H9 (cell line): ENCODE measurements at regions not wholly inside any gene's neighbourhood (a gene's known extent, or its start where the extent isn't known, plus 50 kb on each side); places are given as distances from the start of the nearest gene placed in this dataset.

ENCODE experiments used
- DNase-seq: peaks from one replicate; pipeline ENCODE4 v3.0.0-alpha.2; 2017
- H2AFZ ChIP-seq: one replicate; pipeline ENCODE4 v1.6.1; 2013; ENCODE audit warnings: mild to moderate bottlenecking, low read length, control low read depth, moderate library complexity
- H2AK5ac ChIP-seq: 2 replicates; pipeline ENCODE4 v1.6.1; 2013; ENCODE audit warnings: low read length, control low read depth, mixed read lengths; ENCODE audit not compliant: insufficient read length
- H2BK120ac ChIP-seq: one replicate; pipeline ENCODE4 v1.6.1; 2013; ENCODE audit warnings: low read depth, mild to moderate bottlenecking, low read length, control low read depth, inconsistent platforms; ENCODE audit not compliant: poor library complexity, severe bottlenecking
- H2BK12ac ChIP-seq: 2 replicates; pipeline ENCODE4 v1.6.1; 2013; ENCODE audit warnings: low read length, control low read depth, mixed read lengths, low read depth; ENCODE audit not compliant: insufficient read length
- H2BK15ac ChIP-seq: 2 replicates; pipeline ENCODE4 v1.6.1; 2013; ENCODE audit warnings: low read depth, low read length, control low read depth
- H2BK20ac ChIP-seq: one replicate; pipeline ENCODE4 v1.6.1; 2013; ENCODE audit warnings: low read depth, mild to moderate bottlenecking, low read length, control low read depth, inconsistent platforms; ENCODE audit not compliant: poor library complexity, severe bottlenecking
- H2BK5ac ChIP-seq: 2 replicates; pipeline ENCODE4 v1.6.1; 2013; ENCODE audit warnings: low read length, control low read depth, mixed read lengths; ENCODE audit not compliant: insufficient read length
- H3K14ac ChIP-seq: 2 replicates; pipeline ENCODE4 v1.6.1; 2013; ENCODE audit warnings: low read length, control low read depth; ENCODE audit not compliant: insufficient read depth
- H3K18ac ChIP-seq: 2 replicates; pipeline ENCODE4 v1.6.1; 2013; ENCODE audit warnings: low read depth, mild to moderate bottlenecking, mixed read lengths, low read length, control low read depth; ENCODE audit not compliant: insufficient read length
- H3K23ac ChIP-seq: 2 replicates; pipeline ENCODE4 v1.6.1; 2013; ENCODE audit warnings: low read length, control low read depth, mixed read lengths, low read depth; ENCODE audit not compliant: insufficient read length
- H3K23me2 ChIP-seq: 2 replicates; pipeline ENCODE4 v1.6.1; 2013; ENCODE audit warnings: low read depth, mild to moderate bottlenecking, mixed read lengths, low read length, control low read depth; ENCODE audit not compliant: insufficient read length, poor library complexity, severe bottlenecking
- H3K27ac ChIP-seq: 2 replicates; pipeline ENCODE4 v1.5.1; 2013; ENCODE audit warnings: low read length, control low read depth, mixed read lengths, low read depth; ENCODE audit not compliant: insufficient read length
- H3K27me3 ChIP-seq: 2 replicates; pipeline ENCODE4 v1.6.1; 2013; ENCODE audit warnings: low read length, control low read depth, inconsistent platforms; ENCODE audit not compliant: insufficient read depth
- H3K4ac ChIP-seq: 2 replicates; pipeline ENCODE4 v1.6.1; 2013; ENCODE audit warnings: low read depth, mild to moderate bottlenecking, control low read depth, inconsistent platforms, low read length, moderate library complexity
- H3K4me1 ChIP-seq: 2 replicates; pipeline ENCODE4 v1.6.1; 2013; ENCODE audit warnings: low read length, control low read depth, inconsistent platforms; ENCODE audit not compliant: insufficient read depth
- H3K4me2 ChIP-seq: 2 replicates; pipeline ENCODE4 v1.6.1; 2013; ENCODE audit warnings: low read length, control low read depth, mixed read lengths; ENCODE audit not compliant: insufficient read length, insufficient read depth
- H3K56ac ChIP-seq: 2 replicates; pipeline ENCODE4 v1.6.1; 2013; ENCODE audit warnings: low read depth, mild to moderate bottlenecking, mixed read lengths, low read length, control low read depth; ENCODE audit not compliant: insufficient read length
- H3K79me1 ChIP-seq: 2 replicates; pipeline ENCODE4 v1.6.1; 2013; ENCODE audit warnings: low read depth, mild to moderate bottlenecking, moderate library complexity, low read length, control low read depth, inconsistent platforms; ENCODE audit not compliant: insufficient read depth, poor library complexity, severe bottlenecking
- H3K79me2 ChIP-seq: 2 replicates; pipeline ENCODE4 v1.6.1; 2013; ENCODE audit warnings: low read length, control low read depth, inconsistent platforms; ENCODE audit not compliant: insufficient read depth
- H3K9ac ChIP-seq: 2 replicates; pipeline ENCODE4 v1.6.1; 2013; ENCODE audit warnings: low read length, control low read depth, mixed read lengths; ENCODE audit not compliant: insufficient read length; ENCODE audit errors: extremely low read depth
- H3K9me3 ChIP-seq: one replicate; pipeline ENCODE4 v1.6.1; 2013; ENCODE audit warnings: low read depth, low read length, inconsistent platforms; ENCODE audit not compliant: control insufficient read depth
- H3T11ph ChIP-seq: one replicate; pipeline ENCODE4 v1.6.1; 2013; ENCODE audit warnings: mild to moderate bottlenecking, low read length, control low read depth, inconsistent platforms
- H4K20me1 ChIP-seq: one replicate; pipeline ENCODE4 v1.6.1; 2013; ENCODE audit not compliant: control insufficient read depth, insufficient read length, insufficient read depth
- H4K5ac ChIP-seq: 2 replicates; pipeline ENCODE4 v1.6.1; 2013; ENCODE audit warnings: low read depth, mild to moderate bottlenecking, mixed read lengths, low read length, control low read depth; ENCODE audit not compliant: insufficient read length
- H4K8ac ChIP-seq: replicated peaks from 2 replicates; pipeline ENCODE4 v1.6.1; 2013; ENCODE audit warnings: low read length, control low read depth, mixed read lengths, low read depth; ENCODE audit not compliant: insufficient read length
- H4K91ac ChIP-seq: 2 replicates; pipeline ENCODE4 v1.6.1; 2013; ENCODE audit warnings: low read depth, mild to moderate bottlenecking, moderate library complexity, mixed read lengths, low read length, control low read depth; ENCODE audit not compliant: insufficient read length
- H3K27ac Mint-ChIP-seq, 3 experiments: 2 replicates in 2 of 3; 3 replicates in 1 of 3; pipeline ENCODE4 v1.8.0; 2020 to 2021; ENCODE audit warnings: mixed read lengths in 3 of 3, mild to moderate bottlenecking in 1 of 3, moderate library complexity in 1 of 3
- H3K27me3 Mint-ChIP-seq: 2 replicates; pipeline ENCODE4 v1.8.0; 2021; ENCODE audit warnings: low read depth, mild to moderate bottlenecking, moderate library complexity, mixed read lengths
- H3K36me3 Mint-ChIP-seq, 3 experiments: 2 replicates in 2 of 3; 3 replicates in 1 of 3; pipeline ENCODE4 v1.8.0; 2020 to 2021; ENCODE audit warnings: low read depth in 3 of 3, mixed read lengths in 3 of 3; ENCODE audit not compliant: insufficient read depth in 1 of 3
- H3K4me1 Mint-ChIP-seq, 2 experiments: 2 replicates each; pipeline ENCODE4 v1.8.0; 2020; ENCODE audit warnings: mixed read lengths in 2 of 2
- H3K4me3 Mint-ChIP-seq, 2 experiments: 2 replicates in 1 of 2; 3 replicates in 1 of 2; pipeline ENCODE4 v1.8.0; 2020 to 2021; ENCODE audit warnings: mild to moderate bottlenecking in 2 of 2, mixed read lengths in 2 of 2, moderate library complexity in 1 of 2
- H3K9me3 Mint-ChIP-seq, 2 experiments: 2 replicates in 1 of 2; 3 replicates in 1 of 2; pipeline ENCODE4 v1.8.0; 2020; ENCODE audit warnings: mild to moderate bottlenecking in 2 of 2, mixed read lengths in 2 of 2, moderate library complexity in 1 of 2
- WGBS: extraction: QIAGEN DNeasy Blood & Tissue Kit; methylation state at CpG from one replicate; pipeline ENCODE4 v1.1.7; 2013; ENCODE audit warnings: missing lambda C conversion rate, low lambda C conversion rate, mixed read lengths; ENCODE audit not compliant: insufficient read length; ENCODE audit errors: extremely low coverage; 5-methylcytosine and 5-hydroxymethylcytosine counted together
- TF ChIP-seq, protein P1 (sequence below): fragments of 200-600 bp; sonication (generic); conservative IDR thresholded peaks from 3 replicates; pipeline ENCODE4 v1.8.0; 2021; ENCODE audit warnings: antibody characterized with exemption, mild to moderate bottlenecking

DNA sequence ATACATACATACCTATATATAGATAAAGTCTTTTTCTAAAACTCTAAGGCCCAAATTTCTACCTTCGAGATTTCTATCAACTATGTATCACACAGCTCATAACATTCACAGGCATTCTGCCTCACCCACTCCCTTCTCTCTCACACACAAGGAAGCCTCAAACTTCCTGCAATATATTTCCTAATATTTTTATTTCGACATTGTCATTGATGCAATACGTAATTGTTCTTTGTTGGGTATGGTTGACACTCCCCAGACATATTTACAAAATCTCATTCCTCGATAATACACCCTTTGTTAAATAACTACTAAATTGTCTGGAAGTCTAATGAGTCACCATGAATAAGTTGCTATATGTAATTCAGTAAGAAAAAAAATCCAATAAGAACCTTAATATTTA is 143.5 kb downstream of the HNRNPD start:
- WGBS: no CpG with 5 or more reads among the region's 4 CpGs
- TF ChIP-seq, protein P1, sequence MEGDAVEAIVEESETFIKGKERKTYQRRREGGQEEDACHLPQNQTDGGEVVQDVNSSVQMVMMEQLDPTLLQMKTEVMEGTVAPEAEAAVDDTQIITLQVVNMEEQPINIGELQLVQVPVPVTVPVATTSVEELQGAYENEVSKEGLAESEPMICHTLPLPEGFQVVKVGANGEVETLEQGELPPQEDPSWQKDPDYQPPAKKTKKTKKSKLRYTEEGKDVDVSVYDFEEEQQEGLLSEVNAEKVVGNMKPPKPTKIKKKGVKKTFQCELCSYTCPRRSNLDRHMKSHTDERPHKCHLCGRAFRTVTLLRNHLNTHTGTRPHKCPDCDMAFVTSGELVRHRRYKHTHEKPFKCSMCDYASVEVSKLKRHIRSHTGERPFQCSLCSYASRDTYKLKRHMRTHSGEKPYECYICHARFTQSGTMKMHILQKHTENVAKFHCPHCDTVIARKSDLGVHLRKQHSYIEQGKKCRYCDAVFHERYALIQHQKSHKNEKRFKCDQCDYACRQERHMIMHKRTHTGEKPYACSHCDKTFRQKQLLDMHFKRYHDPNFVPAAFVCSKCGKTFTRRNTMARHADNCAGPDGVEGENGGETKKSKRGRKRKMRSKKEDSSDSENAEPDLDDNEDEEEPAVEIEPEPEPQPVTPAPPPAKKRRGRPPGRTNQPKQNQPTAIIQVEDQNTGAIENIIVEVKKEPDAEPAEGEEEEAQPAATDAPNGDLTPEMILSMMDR: no peak
- peaks cover 14% of the 10 kb centered on the region for H3K27me3 Mint-ChIP-seq

More for the DNA sequence above, 143.5 kb downstream of the HNRNPD start:
- Histone ChIP-seq H2BK12ac (no peak overlapping the region), H3K27me3 (no peaks in the 10 kb centered on the region), H3K23me2 (no peaks in the 10 kb centered on the region), H3K23ac (no peak overlapping the region), H2AFZ (no peak overlapping the region), H3K9me3 (no peaks in the 10 kb centered on the region), H4K91ac (no peak overlapping the region), H3K56ac (no peak overlapping the region), H3K27ac (no peak overlapping the region), H3K4me2 (no peak overlapping the region), H4K5ac (no peak overlapping the region), H3K79me2 (no peaks in the 10 kb centered on the region), H3K79me1 (no peaks in the 10 kb centered on the region), H3K4ac (no peak overlapping the region), H2AK5ac (no peak overlapping the region), H3T11ph (no peak overlapping the region), H3K9ac (no peak overlapping the region), H4K20me1 (no peaks in the 10 kb centered on the region), H3K4me1 (no peaks in the 10 kb centered on the region), H3K18ac (no peak overlapping the region), H2BK120ac (no peak overlapping the region), H2BK20ac (no peak overlapping the region), H2BK15ac (no peak overlapping the region), H3K14ac (no peak overlapping the region), H2BK5ac (no peak overlapping the region), H4K8ac (no peak overlapping the region)
- Mint-ChIP-seq H3K27ac (no peak overlapping the region), H3K9me3 (no peaks in the 10 kb centered on the region), H3K4me3 (no peak overlapping the region), H3K4me1 (no peaks in the 10 kb centered on the region), H3K36me3 (no peaks in the 10 kb centered on the region)
- DNase-seq: no peak
